Upper lobe of right lung (tissue), 1 donor: ENCODE measurements at regions not wholly inside any gene's neighbourhood (a gene's known extent, or its start where the extent isn't known, plus 50 kb on each side); places are given as distances from the start of the nearest gene placed in this dataset.

Experiments
- ATAC-seq: fragments of 200-7000 bp; cut with Tn5 transposase; one replicate; pipeline ENCODE4 v1.9.1; 2020; ENCODE audit warnings: mild to moderate bottlenecking, moderate library complexity
- DNase-seq: peaks from one replicate; pipeline ENCODE4 v3.0.0-alpha.2; 2020
- H3K27ac ChIP-seq: fragments of 200-600 bp; one replicate; pipeline ENCODE4 v1.8.0; 2022
- H3K27me3 ChIP-seq: fragments of 200-600 bp; one replicate; pipeline ENCODE4 v1.8.0; 2022; ENCODE audit warnings: mild to moderate bottlenecking
- H3K36me3 ChIP-seq: fragments of 200-600 bp; one replicate; pipeline ENCODE4 v1.8.0; 2022
- H3K4me1 ChIP-seq: fragments of 200-600 bp; one replicate; pipeline ENCODE4 v1.8.0; 2022
- H3K4me3 ChIP-seq: fragments of 200-600 bp; one replicate; pipeline ENCODE4 v1.8.0; 2022; ENCODE audit warnings: mild to moderate bottlenecking
- H3K9me3 ChIP-seq: fragments of 200-600 bp; one replicate; pipeline ENCODE4 v1.8.0; 2022
- intact Hi-C: fragments of 100-400 bp; cut with DNase I; formaldehyde crosslinking; loops from one replicate; pipeline ENCODE4 v1.11.0; 2022
- TF ChIP-seq, protein P1 (sequence below): fragments of 200-600 bp; IDR thresholded peaks from one replicate; pipeline ENCODE4 v1.8.0; 2022; ENCODE audit warnings: antibody characterized with exemption
- donor health status: DM: no; HTN: yes; CAD: no; lungs with severe emphysema.

- Histone ChIP-seq H3K9me3 (no peaks in the 10 kb centered on the region), H3K27me3 (no peaks in the 10 kb centered on the region), H3K27ac (no peak overlapping the region), H3K36me3 (no peaks in the 10 kb centered on the region), H3K4me3 (no peak overlapping the region), H3K4me1 (no peaks in the 10 kb centered on the region)
- no peak for DNase-seq
- TF ChIP-seq, protein P1, sequence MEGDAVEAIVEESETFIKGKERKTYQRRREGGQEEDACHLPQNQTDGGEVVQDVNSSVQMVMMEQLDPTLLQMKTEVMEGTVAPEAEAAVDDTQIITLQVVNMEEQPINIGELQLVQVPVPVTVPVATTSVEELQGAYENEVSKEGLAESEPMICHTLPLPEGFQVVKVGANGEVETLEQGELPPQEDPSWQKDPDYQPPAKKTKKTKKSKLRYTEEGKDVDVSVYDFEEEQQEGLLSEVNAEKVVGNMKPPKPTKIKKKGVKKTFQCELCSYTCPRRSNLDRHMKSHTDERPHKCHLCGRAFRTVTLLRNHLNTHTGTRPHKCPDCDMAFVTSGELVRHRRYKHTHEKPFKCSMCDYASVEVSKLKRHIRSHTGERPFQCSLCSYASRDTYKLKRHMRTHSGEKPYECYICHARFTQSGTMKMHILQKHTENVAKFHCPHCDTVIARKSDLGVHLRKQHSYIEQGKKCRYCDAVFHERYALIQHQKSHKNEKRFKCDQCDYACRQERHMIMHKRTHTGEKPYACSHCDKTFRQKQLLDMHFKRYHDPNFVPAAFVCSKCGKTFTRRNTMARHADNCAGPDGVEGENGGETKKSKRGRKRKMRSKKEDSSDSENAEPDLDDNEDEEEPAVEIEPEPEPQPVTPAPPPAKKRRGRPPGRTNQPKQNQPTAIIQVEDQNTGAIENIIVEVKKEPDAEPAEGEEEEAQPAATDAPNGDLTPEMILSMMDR: no peak
- intact Hi-C loops: no loop called here
- no peak for ATAC-seq
These were observed 309.6 kb downstream of the ACTL7B start for GRCh38 chr9:108546215-108546614.

DNA sequence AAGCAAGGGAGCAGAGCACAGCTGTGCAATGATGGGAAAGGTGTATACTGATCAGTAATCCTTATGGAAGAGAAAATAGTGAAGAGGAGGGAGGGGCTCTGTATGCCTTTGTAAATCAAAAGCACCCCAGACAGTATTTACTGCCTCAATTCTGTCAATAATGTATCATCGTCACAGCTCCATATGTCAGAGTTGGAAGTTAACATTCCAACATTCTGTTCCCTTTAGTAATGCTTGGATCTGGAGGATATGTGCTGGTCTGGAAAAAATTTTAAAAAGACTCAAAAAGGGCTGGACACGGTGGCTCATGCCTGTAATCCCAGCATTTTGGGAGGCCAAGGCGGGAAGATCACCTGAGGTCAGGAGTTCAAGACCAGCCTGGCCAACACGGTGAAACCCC is 310.4 kb downstream of the ACTL7B start:
- no peak for DNase-seq
- Histone ChIP-seq H3K4me3 (no peak overlapping the region), H3K27ac (no peak overlapping the region), H3K27me3 (no peaks in the 10 kb centered on the region), H3K36me3 (no peaks in the 10 kb centered on the region), H3K9me3 (no peaks in the 10 kb centered on the region), H3K4me1 (no peaks in the 10 kb centered on the region)
- TF ChIP-seq, protein P1: no peak
- ATAC-seq: no peak
- intact Hi-C loops: no loop called here

DNA sequence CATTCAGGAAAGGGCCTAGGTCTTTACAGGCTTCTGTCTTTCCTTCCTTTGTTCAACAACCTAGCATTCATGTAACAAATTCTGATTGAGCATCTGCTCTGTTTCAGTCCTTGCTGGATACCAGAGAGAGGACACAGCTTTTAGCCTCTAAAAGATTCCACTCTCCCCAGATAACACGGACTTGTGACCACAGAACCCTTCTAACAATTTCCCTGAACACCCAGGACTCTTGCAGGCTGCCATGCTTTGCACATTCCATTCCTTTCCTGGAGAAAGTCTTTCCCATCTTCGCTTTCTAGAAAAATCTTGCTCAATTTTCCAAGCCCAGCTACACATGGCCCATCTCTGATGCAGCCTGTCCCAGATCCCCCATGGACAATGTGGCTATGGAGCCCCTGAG is 310.9 kb downstream of the ACTL7B start:
- H3K27ac ChIP-seq: no peak overlapping the region
- no peaks in the 10 kb centered on the region for H3K9me3 ChIP-seq
- DNase-seq: no peak
- no peak overlapping the region for H3K4me3 ChIP-seq
- no peaks in the 10 kb centered on the region for H3K4me1 ChIP-seq
- no peaks in the 10 kb centered on the region for H3K27me3 ChIP-seq
- TF ChIP-seq, protein P1: no peak
- H3K36me3 ChIP-seq: no peaks in the 10 kb centered on the region
- no peak for ATAC-seq
- intact Hi-C loops: no loop called here

DNA sequence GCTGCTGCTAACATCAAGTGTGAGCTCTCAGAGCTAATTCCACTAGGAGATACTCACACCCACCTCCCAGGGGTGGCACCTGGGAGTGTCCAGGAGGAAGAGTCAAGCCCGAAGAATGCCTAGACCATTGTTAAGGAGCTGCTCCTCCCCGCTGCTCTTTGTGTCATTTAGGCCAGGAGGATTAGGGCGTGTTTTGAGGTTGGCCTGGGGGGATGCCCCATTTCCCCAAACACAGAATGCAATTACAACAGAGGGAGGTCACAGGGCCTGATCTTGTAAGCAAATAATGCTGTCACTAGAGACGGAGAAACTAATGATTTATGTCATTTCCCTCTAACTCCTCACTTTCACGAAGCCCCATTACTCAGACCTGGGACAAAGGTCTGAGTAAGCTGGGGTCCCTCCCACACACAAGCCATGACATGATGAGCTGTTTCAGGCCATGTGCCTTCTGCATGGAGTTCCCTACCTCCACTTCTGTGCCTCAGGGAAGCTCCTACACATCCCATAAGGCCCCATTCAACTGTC is 312.5 kb downstream of the ACTL7B start:
- no peak for DNase-seq
- H3K27me3 ChIP-seq: no peaks in the 10 kb centered on the region
- no peak overlapping the region for H3K27ac ChIP-seq
- no peaks in the 10 kb centered on the region for H3K36me3 ChIP-seq
- TF ChIP-seq, protein P1: no peak
- H3K4me1 ChIP-seq: no peaks in the 10 kb centered on the region
- no peaks in the 10 kb centered on the region for H3K9me3 ChIP-seq
- no peak overlapping the region for H3K4me3 ChIP-seq
- intact Hi-C loops: no loop called here
- peak; percentile 43 for ATAC-seq

GRCh38 chr9:108537756-108538155 is 318.0 kb downstream of the ACTL7B start:
- intact Hi-C loops: no loop called here
- Histone ChIP-seq H3K27ac (no peak overlapping the region), H3K4me3 (no peak overlapping the region), H3K4me1 (no peaks in the 10 kb centered on the region), H3K36me3 (no peaks in the 10 kb centered on the region), H3K27me3 (no peaks in the 10 kb centered on the region), H3K9me3 (no peaks in the 10 kb centered on the region)
- TF ChIP-seq, protein P1: no peak
- DNase-seq: no peak
- no peak for ATAC-seq
